ENCODE measurements at regions not wholly inside any gene's neighbourhood (a gene's known extent, or its start where the extent isn't known, plus 50 kb on each side); places are given as distances from the start of the nearest gene placed in this dataset.

DNA sequence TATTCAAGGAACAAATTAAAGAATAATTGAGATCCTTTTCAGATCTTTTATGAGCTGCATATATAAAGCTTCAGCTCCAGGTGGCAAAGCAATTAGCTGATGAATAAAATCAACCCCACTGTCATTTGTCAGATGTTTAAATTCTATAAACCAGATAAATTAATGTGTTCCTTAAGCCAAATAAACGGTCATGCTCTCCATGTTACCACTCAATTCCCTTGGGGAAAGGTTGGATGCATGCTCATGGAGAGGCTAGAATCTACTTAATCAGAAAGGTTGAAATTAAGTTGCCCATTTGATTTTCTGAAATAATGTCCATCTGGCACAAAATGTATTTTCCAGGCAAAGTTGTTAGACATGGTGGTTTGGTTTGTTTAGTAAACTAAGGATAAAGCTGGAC lies 282.5 kb upstream of the SPRED2 start:
- TF ChIP-seq, protein P1, sequence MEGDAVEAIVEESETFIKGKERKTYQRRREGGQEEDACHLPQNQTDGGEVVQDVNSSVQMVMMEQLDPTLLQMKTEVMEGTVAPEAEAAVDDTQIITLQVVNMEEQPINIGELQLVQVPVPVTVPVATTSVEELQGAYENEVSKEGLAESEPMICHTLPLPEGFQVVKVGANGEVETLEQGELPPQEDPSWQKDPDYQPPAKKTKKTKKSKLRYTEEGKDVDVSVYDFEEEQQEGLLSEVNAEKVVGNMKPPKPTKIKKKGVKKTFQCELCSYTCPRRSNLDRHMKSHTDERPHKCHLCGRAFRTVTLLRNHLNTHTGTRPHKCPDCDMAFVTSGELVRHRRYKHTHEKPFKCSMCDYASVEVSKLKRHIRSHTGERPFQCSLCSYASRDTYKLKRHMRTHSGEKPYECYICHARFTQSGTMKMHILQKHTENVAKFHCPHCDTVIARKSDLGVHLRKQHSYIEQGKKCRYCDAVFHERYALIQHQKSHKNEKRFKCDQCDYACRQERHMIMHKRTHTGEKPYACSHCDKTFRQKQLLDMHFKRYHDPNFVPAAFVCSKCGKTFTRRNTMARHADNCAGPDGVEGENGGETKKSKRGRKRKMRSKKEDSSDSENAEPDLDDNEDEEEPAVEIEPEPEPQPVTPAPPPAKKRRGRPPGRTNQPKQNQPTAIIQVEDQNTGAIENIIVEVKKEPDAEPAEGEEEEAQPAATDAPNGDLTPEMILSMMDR (IDR thresholded peaks at IDR 0.05) = no peak
- TF ChIP-seq POLR2A (IDR thresholded peaks at IDR 0.05) (no peak), POLR2AphosphoS5 (IDR thresholded peaks at IDR 0.05) (no peak), EP300 (IDR thresholded peaks at IDR 0.05) (no peak)
- Histone ChIP-seq H3K9me3 (no peaks in the 10 kb centered on the region), H3K36me3 (no peaks in the 10 kb centered on the region), H3K4me1 (peaks cover 0 to 20% (median 0%) of the 10 kb centered on the region in 3 donors), H3K27me3 (no peaks in the 10 kb centered on the region), H3K4me3 (no peak overlapping the region), H3K27ac (no peak overlapping the region)
- WGBS, 2 donors (ENCODE audit: low coverage in 1 of 2) = 0 to 27% methylated on average over 1 of the region's 1 CpG
- ATAC-seq = no peak

DNA sequence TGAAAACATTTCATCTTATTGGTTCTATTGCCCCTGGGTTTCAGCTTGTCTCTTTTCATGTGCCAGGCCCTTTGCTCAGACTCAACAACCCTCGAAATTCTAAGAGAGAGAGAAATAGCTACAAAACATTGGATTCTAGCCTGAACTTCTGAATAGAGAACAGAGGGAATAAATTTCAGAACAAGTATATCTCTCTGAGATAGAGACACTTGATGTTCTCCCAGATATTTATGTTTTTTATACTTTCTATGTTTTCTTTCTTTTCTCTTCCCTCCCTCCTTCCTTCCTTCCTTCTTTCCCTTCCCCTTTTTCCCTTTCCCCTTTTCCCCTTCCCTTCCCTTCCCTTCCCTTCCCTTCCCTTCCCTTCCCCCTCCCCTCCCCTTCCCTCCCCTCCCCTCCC lies 279.5 kb upstream of the SPRED2 start:
- ATAC-seq = no peak
- H3K9me3 ChIP-seq = no peaks in the 10 kb centered on the region
- H3K36me3 ChIP-seq = no peaks in the 10 kb centered on the region
- H3K27ac ChIP-seq = no peak overlapping the region
- H3K4me3 ChIP-seq = no peak overlapping the region
- no peaks in the 10 kb centered on the region for H3K27me3 ChIP-seq
- TF ChIP-seq POLR2AphosphoS5 (IDR thresholded peaks at IDR 0.05) (no peak), EP300 (IDR thresholded peaks at IDR 0.05) (no peak), POLR2A (IDR thresholded peaks at IDR 0.05) (no peak)
- TF ChIP-seq, protein P1 (IDR thresholded peaks at IDR 0.05) = no peak
- WGBS, 2 donors (ENCODE audit: low coverage in 1 of 2) = 41 to 45% methylated on average over 1 of the region's 1 CpG
- H3K4me1 ChIP-seq = peaks cover 0 to 30% (median 0%) of the 10 kb centered on the region in 3 donors

DNA sequence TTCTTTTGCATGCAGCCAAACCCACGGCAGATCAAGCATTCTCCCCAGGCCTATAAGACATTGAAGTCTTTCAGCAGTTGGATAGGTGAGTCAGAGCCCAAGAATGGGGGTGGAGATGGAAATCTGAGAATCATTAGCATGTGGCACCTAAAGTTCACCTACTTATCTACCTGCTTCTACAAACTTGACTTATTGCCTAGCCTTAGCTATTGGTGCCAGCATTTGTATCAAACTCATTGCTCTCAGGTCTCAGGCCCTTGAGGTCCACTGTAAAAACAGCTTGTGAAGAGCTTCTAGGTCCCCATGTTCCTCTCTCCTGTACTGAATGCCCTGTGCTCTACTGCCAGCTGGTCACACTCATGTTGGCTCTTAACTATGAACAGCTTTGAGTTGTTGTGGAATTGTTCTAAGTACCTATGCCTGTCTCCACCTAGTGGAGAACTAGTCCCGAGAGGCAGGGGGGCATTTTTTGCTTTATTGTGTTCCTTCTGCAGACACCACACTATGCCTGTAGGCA lies 278.4 kb upstream of the SPRED2 start:
- Histone ChIP-seq H3K9me3 (no peaks in the 10 kb centered on the region), H3K4me1 (peaks cover 0 to 30% (median 0%) of the 10 kb centered on the region in 3 donors), H3K4me3 (no peak overlapping the region), H3K27ac (no peak overlapping the region), H3K36me3 (no peaks in the 10 kb centered on the region), H3K27me3 (no peaks in the 10 kb centered on the region)
- no peak for ATAC-seq
- WGBS, 2 donors (ENCODE audit: low coverage in 1 of 2) = 63% methylated on average over 2 of the region's 2 CpGs; no CpG with 5 or more reads in 1 of the 2 donors
- TF ChIP-seq EP300 (IDR thresholded peaks at IDR 0.05) (no peak), POLR2A (IDR thresholded peaks at IDR 0.05) (no peak), POLR2AphosphoS5 (IDR thresholded peaks at IDR 0.05) (no peak)
- TF ChIP-seq, protein P1 (IDR thresholded peaks at IDR 0.05) = no peak

DNA sequence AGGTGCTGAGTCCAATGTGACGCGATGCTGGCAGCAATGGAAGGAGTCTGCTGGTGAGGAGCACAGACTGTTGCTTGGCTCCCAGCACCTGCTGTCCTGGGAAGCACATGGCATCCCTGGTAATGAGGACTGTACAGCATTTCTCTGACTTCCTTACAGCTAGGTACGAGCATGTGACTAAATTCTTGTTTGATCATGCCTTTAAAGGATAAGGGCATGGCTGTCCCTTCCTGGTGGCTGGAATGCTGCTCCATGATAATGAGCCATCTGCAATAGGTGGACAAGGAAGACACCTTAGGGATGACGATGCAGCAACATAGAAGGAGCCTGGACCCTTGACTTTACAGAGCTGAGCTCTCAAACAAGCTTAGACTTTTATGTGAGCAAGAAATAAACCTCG lies 278.0 kb upstream of the SPRED2 start:
- Histone ChIP-seq H3K4me3 (no peak overlapping the region), H3K27ac (no peak overlapping the region), H3K27me3 (no peaks in the 10 kb centered on the region), H3K4me1 (peaks cover 0 to 28% (median 0%) of the 10 kb centered on the region in 3 donors), H3K36me3 (no peaks in the 10 kb centered on the region), H3K9me3 (no peaks in the 10 kb centered on the region)
- TF ChIP-seq POLR2A (IDR thresholded peaks at IDR 0.05) (no peak), EP300 (IDR thresholded peaks at IDR 0.05) (no peak)
- no peak for ATAC-seq
- WGBS, 2 donors (ENCODE audit: low coverage in 1 of 2) = 71 to 100% methylated on average over 2 to 3 of the region's 5 CpGs

DNA sequence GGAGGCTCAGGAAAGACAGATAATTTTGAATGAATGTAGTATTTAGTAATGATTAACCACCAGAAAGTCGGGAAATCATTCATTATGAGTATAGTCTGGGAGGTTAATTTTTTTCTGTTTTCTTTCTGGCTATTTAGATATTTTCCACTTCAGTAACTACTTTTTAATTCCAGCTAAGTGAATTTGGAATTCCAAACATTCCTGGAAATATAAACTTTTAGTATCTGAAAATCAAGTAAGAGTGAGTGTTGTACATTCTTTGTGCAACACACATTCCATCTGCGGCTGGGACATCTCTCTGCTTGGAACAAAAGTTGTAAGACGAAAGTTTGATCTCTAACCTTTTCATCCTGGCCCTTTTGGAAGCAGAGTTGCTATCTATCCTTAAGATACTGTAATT lies 275.7 kb upstream of the SPRED2 start:
- Histone ChIP-seq H3K4me3 (no peak overlapping the region), H3K36me3 (no peaks in the 10 kb centered on the region), H3K9me3 (no peaks in the 10 kb centered on the region), H3K27me3 (no peaks in the 10 kb centered on the region), H3K27ac (no peak overlapping the region), H3K4me1 (peaks cover 0 to 10% (median 0%) of the 10 kb centered on the region in 3 donors)
- ATAC-seq = no peak
- 21 to 32% methylated on average over 3 of the region's 3 CpGs for WGBS, 2 donors (ENCODE audit: low coverage in 1 of 2)
- TF ChIP-seq EP300 (IDR thresholded peaks at IDR 0.05) = no peak
- no peak for TF ChIP-seq POLR2A (IDR thresholded peaks at IDR 0.05)
- TF ChIP-seq, protein P1 (IDR thresholded peaks at IDR 0.05) = no peak
- peak; percentile 35 for TF ChIP-seq POLR2AphosphoS5 (IDR thresholded peaks at IDR 0.05)

Measured in gastroesophageal sphincter (tissue), 4 donors.